ENCODE measurements at regions not wholly inside any gene's neighbourhood (a gene's known extent, or its start where the extent isn't known, plus 50 kb on each side); places are given as distances from the start of the nearest gene placed in this dataset.
"Not testable (repeated sequence)": the region's sequence is repeated elsewhere in the genome, so short reads cannot be mapped to it uniquely, and the experiment has no call there.

DNA sequence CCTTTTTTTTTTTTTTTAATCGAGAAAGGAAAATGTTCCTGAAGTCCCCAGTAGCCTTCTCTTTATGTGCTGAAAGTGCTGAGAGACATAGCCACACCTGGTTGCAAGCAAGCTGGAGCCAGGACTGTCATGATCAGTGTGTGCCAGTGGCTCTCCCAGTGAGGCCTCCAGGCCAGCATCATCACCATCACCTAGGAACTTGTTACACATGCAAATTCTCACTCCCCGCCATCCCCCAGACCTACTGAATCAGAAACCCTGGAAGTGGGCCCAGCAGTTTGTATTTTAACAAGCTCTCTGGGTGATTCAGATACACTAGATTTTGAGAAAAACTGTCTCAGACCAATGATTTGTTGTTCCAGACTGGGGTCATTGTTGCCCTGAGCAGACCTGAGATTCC, 181.9 kb upstream of the GLRA1 start:
- no peak for DNase-seq

DNA sequence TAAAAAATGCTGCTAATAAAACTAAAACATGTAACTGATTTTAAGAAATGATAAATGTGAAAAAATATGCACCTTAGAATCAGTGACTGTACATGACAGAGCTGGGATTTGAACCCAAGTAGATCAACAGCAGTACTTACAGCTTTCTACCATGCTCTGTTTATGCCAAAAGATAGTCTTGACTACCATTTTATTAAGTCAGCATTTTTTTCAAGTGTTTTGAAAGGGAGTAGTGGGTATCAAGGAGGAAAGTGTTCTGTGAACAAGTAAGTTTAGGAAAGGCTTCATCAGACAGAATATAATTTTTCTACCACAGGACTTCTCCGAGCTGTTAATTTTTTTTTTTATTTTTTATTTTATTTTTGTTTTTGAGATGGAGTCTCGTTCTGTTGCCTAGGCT, 180.4 kb upstream of the GLRA1 start:
- DNase-seq: no peak

DNA sequence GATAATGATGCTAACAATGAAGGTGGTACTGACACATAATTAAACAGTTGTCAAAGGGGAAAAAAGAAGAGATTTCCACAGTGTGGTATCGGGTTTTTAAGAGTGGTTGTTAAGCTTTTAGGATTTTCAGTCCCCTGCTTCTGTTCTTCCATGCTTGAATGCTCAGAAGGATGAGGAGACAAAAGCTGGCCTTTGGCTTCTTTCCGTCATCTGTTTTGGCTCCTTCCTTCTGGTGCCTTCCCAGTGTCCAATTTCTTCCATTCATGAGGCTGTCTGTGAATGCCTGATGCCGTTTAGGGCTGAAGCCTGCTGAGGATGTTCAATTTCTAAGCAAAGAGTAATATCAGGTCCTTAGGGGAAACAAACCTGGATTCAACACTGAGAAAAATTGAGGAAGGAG, 179.6 kb upstream of the GLRA1 start:
- DNase-seq: no peak

DNA sequence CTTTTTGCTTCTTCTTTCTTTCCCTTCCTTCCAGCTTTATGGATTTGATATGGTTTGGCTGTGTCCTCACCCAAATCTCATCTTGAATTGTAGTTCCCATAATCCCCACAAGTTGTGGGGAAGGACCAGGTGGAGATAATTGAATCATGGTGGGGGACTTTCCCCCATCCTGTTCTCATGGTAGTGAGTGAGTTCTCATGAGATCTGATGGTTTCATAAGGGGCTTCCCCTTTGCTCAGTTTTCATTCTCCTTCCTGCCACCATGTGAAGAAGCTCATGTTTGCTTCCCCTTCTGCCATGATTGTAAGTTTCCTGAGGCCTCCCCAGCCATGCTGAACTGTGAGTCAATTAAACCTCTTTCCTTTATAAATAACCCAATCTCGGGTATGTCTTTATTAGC, 178.3 kb upstream of the GLRA1 start:
- DNase-seq: not testable (repeated sequence)

DNA sequence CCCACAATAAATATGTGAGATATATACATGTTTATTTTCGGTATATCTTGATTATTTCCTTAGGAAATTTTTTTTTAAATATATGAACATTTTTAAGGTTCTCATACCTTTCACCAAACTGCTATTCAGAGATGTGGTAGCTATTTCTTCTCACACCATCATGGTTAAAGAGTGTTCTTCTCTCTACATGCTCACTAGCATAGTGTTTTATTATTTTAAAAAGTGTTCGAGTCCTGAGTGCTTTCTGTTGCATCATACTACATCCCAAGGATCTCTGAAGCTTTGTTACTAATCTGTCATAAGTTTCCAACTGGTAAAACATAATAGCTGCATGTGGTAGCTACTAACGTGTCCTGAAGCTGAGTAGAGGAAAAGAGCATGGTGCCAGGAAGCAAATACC, 177.4 kb upstream of the GLRA1 start:
- no peak for DNase-seq

DNA sequence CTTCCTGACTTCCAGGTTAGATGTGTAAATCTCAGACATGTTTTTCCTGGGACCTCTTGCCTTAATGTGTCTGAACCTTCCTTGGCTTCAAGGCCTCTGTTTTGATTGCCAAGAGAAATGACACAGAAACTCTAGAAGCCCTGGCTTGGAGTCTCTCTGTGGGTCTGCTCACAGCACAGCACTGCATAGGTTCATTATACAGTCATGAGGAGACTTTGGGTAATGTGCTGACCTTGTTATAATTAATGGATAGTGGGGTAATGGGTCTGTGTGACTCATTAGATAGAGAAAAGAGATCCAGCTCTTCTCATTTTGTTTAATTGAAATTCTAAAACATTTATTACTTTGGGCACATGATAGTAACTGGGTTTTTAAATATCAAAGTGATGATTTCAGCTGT, 175.8 kb upstream of the GLRA1 start:
- no peak for DNase-seq

DNA sequence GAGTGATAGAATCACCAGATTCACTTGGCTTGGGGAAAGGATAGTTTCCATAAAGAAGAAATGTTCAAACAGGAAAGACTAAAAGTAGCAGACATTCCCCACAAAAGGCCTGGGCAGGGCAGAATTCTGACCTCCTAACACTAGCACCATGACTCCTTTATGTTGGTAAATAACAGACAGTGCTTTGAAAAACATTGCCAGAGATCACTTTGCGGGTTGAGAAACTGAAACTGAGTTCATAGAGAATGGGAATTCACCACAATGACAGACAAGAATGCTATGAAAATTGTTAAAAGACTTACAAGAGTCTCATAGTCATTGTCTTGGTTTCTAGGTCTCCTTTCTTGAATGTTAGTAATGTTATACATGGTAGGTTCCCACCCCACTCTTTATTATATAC, 172.5 kb upstream of the GLRA1 start:
- DNase-seq: no peak

DNA sequence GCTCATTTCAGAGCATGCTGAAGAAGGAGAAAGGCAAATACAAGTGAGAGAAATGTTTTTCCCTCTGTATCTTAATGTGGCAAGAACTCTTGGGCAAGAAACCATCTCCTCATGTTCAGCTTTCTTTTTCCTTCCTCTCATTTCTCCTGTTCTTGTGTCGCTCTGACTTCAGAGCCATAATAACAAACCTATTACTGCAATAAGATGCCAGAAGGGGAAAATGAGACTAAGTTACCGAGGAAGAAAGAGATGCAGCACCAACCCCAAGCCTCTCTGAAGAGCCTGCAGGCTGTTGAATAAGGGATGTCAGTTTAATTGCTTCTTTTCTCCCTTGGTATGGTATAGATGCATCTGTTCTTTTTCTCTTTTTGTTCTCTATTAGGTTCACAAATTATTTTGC, 170.1 kb upstream of the GLRA1 start:
- no peak for DNase-seq

DNA sequence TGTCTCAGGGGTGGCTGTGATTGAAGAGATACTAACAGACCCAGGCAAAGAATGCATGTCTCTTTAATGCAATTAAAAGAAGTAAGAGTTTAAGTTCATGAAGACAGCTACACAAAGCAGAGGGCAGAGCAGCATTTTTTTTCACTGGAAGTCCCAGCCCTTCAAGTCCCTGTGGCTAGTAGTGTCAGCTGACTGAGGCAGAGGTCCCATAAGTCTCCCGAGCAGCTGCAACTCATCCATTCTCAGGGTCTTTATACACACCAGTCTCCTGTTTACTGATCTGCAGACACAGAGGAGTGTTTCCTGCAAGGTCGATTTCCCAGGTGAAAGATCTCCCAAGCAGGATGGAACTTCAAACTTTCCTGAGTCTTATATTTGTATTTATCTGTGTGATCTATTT, 169.4 kb upstream of the GLRA1 start:
- DNase-seq: no peak

DNA sequence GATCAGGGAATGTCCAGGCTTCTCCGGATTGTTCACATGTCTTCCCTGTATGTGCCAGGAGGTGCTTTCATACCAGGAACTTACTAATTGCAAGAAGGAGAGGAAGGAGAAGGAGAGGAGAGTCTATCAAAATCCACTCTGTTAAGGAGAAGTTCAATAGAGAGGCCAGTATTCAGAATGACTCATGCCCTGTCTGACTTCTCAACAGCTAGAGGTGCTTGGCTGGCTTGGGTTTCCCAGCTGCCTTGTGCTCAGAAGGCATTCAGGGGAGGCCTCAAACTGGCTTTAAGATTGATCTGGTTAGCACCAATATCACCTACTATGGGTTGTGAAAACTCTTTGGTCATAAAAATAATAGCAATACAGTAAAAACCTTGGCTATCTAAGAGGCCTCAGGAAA, 167.9 kb upstream of the GLRA1 start:
- no peak for DNase-seq

DNA sequence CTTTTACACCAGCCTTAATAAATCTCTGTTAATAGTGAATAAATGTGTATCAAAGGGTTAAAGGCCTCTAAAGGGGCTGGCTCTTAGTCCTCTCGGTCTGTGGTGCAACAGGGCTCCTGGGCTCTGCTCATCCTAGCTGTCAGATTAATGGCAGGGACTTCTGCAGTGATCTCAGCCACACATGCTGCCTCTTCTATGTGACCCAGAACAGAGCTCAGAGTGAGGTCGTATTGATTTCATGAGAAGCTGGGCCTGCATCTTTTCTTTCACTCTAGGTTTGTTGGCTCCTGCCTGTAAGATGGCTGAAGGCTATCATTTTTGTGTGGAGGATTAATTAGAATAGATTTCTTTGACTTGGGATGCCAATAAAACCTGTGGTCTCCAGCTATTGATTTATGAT, 165.0 kb upstream of the GLRA1 start:
- no peak for DNase-seq

DNA sequence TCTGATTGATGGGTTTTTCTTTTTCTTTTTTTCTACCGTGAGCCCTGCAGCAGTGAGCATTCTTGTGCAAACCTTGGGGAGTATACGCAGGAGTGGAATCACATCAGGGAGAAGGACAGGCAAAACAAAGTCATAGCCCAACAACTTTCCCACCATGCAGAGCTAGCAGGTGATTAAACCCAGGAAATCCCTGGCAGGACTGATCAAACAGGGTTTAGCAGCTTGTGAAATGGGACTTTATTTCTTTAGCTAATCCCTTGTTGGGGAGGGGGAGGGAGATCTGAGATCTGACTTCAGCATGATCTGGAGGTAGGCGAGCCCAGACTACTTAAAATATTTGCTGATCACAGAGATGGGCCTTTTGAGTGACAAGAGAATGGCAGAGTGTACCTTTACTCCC, 162.0 kb upstream of the GLRA1 start:
- no peak for DNase-seq

DNA sequence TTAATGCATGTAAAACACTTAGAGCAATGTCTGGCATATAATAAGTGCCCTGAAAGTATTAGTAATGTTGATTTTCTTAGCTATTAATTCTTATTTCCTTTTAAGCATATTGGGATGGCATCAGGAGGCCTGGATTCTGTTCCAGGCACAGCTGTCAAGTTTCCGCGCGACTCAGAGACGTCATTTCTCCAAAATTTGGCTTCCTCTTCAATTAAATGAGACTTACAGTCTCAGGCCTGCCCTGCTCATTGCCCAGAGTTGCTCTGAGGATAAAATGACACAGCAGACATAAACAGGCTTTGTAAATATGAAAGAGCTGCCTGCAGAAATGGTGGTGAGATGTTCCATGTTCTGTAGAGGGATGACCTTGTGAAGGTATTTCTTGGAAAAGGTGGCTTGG, 159.8 kb upstream of the GLRA1 start:
- DNase-seq: no peak

DNA sequence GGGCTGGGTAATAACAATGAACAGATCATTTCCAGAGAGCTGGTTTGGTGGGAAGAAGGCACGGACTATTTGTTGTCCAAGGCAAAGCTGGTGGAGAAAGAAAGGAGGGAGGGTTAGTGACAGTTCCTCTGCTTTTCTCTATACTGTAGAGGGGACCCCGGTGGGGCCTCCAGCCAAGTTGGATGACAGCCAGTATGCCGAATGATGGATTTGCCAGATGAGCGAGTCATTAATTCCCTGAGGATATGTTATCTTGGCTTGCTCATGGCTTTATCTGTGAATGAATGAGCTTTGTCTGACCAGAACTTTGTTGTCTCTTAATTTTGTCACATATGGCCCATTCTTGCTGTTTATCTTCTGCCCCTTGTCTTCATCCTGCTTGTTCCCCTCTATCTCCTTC, 158.6 kb upstream of the GLRA1 start:
- no peak for DNase-seq

DNA sequence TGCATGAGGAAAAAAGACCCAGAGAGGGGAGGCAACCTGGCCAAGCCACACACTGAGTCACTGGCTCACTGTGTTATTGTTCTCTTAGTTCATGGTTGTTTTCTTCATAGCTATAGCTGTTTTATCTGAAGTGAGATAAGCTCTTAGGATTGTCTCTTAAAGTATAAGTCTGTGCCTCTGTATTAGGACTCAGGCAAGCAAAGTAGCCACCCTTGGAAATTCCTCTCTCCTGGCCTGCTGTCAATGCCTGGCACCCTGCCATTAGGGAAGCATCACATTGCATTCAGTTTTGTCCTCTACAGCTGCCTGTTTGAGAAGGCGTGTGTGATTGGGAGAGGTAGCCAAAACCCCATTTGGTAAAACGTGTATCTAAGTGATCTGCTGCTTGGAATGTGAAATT, 147.4 kb upstream of the GLRA1 start:
- DNase-seq: no peak

DNA sequence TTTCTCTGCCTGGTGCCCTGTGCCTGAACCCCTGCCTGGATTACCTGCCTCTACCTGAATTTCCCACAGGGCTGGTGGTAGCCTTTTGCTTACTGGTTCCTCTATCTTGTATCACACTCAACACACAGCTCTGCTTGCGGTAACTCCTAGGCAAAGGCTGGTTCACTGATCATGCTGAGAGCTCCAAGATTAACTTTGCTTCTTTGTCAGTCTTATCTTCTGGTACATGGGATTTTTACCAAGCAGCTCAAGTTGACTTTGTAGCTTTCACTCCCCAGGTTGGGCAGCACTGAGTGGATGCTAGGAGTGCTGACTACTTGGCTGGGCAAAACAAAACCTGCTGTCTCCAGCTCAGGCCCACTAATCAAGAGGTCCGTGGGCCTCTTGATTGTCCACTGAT, 145.9 kb upstream of the GLRA1 start:
- no peak for DNase-seq

DNA sequence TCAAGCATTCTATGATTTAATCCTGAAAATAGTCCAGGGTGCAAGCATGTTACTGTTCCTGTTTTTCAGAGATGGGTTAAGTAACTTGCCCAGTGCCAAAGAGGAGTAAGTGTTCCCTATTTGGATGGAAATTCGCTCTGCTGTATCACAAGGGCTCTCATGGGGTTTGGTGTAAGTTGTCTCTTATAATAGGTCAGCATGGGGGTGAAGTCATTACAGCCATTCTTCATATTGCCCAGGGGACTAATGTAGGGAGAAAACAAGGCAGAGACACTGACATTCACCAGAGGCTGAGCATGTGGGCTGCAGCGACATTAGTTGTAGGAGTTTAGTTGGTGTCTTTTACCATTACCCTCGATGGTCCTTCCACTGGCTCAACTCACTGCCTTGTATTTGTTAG, 142.1 kb upstream of the GLRA1 start:
- DNase-seq: no peak

DNA sequence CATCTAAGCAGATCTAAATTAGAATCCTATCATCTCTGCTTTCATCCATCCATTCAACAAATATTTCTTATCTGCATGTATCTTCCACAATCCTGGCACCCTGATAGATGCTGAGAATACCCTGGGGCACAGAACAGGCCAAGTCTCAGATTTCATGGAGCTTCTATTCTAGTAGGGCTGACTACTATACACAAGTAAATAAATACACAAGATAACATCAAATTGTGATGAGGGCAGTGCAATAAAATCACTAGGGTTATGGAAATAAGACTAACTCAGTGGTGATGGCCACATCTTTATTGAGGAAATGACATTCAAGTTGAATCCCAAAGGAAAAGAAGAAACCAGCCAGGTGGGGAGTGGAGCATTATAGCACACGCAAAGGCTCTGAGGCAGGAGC, 138.4 kb upstream of the GLRA1 start:
- DNase-seq: no peak

DNA sequence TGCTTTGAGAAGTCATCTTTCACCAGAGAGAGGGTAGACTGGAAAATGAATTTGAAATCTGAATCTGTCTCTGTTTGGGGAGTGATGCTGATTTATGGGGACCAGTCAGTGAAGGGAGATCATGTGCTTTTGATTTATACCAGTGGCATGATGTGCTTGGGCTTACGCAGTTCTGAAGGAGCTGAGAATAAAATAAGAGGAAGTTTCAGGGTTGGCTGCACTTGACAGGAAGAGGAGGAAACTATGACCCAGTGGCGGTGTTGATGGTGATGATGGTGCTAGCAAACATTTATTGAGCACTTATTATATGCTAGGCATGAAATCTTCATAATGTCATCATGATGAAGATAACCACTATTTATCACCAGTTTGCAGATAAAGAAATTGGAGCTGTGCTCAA, 136.4 kb upstream of the GLRA1 start:
- no peak for DNase-seq

DNA sequence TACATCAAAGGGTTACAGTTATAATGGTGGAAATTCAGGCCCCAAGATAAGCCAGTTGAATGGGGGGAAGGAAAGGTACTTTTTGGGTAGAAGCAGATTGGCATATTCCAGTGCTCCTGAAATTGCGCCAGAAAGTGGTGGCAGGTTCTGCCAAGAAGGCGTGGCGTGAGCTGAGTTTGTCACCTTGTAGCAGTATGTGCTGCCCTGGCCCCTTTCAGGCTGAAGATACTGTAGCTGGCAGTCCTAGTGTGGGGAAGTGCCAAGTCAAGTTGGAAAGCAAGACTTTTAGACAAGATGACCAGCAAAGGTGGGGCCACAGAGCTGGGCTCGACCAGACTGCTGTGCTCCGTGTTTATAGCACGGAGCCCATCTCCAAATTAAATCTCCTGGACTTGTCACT, 133.6 kb upstream of the GLRA1 start:
- no peak for DNase-seq

DNA sequence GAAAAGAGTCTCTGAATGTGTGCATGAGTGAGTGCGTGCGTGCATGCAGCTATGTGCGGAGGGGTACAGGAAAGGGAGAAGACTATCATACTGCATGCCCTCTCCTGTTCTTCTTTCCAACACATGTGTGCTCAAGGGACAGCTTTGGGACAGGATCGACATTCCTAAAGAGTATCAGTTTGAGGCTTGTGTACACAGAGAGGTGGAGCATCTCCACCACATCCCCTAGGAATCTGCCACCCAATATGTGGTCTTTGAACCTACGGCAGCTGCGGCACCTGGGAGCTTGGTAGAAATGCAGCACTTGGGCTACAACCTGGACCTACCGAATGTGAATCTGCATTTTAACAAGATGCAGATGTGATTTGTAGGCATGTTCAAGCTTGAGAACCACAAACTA, 132.3 kb upstream of the GLRA1 start:
- DNase-seq: no peak

DNA sequence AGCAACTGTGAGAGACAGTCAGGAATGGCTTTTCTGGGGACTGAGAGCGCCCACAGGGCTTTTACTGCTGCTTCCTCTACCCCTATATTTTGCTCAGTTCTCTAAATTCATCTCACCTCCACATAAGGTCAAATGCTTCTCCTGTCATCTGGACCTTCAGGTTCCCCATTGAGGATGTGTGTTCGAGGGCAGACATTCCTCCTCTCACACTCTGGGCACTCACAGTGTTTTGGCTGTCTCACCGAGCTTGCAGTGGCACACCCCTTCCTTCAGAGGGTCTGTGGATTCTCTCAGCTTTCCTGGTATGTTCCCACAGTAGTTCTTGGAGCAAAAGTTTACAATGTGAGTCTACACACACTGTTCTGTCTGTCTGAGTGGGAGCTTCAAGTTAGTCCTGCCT, 127.8 kb upstream of the GLRA1 start:
- no peak for DNase-seq

DNA sequence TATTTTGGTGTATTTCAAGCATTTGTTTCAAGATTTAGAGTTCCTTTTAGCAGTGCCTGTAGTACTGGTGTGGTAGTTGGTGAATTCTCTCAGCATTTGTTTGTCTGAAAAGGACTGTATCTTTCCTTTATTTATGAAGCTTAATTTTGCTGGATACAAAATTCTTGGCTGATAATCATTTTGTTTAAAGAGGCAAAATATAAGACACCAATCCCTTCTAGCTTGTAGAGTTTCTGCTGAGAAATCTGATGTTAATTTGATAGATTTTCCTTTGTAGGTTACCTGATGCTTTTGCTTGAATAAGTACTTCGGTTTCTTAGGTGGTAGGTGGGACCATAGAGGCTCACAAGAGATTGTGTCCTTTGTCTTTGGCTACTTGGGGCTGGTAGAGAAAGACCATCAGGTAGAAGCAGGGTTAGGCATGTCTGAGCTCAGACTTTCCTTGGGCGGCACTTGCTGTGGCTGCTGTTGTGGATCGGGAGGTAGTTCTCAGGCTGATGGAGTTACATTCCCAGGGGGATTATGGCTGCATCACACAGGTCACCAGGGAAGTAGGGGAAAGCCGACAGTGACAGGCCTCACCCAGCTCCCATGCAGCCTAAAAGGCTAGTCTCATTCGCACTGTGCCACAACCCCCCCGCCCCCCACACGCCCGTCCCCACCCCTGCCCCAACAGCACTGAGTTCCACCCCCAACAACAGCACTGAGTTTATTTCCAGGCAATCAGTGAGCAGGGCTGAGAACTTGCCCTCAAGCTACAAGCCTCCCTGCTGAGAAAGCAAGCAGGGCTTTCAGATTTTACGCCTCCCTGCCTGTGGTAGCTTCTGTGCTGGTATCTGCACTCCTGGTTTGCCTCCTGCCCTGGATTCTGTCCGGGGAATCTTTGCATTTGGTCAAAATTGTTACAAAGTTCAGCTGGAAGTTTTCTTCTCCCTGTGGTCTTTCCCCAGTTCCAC, 127.1 kb upstream of the GLRA1 start:
- DNase-seq: no peak

DNA sequence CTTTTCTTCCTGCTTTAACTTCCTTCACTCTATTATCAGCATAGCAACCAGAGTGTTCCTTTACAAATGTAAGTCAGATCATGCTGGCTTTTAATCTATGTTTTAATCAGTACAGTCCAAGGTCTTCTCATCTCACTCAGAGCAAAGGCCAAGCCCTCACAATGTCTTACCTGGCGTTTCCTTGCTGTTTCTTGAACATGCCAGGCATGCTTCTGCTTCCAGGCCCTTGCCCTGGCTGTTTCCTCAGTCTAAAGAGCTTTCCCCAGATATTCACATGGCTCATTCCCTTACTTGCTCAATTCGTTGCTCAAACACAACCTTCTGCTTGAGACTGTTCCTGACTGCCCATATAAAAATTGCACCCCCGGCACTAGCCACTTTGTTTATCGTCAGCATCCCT, 121.7 kb upstream of the GLRA1 start:
- DNase-seq: no peak

DNA sequence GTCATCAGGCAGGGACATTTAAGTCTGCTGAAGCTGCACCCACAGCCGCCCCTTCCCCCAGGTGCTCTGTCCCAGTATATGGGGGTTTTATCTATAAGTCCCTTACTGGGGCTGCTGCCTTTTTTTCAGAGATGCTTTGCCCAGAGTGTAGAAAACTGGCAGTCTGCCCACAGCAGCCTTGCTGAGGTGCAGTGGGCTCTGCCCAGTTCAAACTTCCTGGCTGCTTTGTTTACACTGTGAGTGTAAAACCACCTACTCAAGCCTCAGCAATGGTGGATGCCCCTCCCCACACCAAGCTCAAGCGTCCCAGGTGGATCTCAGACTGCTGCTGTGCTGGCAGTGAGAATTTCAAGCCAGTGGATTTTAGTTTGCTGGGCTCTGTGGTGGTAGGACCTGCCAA, 114.2 kb upstream of the GLRA1 start:
- not testable (repeated sequence) for DNase-seq

All from CD4-positive, alpha-beta T cell treated with Interferon gamma for 1 hour (primary cell).